ENCODE measurements at regions not wholly inside any gene's neighbourhood (a gene's known extent, or its start where the extent isn't known, plus 50 kb on each side); places are given as distances from the start of the nearest gene placed in this dataset.

DNA sequence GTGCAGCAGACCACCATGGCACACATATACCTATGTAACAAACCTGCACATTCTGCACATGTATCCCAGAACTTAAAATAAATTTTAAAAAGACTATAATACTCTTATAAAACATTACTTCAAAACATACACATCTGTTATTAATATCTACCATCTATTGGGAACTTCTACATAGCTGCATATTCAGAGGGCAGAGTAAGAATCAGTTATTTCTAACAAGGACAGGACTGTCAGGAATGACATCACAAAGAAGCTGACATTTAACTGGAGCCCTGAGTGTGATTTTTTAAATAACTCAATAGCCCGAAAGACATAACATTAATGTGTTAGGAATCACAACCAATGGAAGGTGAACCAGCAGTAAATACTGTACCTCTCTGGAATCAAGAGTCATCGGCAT is 276.7 kb upstream of the ECI2 start:
- TF ChIP-seq, protein P1, sequence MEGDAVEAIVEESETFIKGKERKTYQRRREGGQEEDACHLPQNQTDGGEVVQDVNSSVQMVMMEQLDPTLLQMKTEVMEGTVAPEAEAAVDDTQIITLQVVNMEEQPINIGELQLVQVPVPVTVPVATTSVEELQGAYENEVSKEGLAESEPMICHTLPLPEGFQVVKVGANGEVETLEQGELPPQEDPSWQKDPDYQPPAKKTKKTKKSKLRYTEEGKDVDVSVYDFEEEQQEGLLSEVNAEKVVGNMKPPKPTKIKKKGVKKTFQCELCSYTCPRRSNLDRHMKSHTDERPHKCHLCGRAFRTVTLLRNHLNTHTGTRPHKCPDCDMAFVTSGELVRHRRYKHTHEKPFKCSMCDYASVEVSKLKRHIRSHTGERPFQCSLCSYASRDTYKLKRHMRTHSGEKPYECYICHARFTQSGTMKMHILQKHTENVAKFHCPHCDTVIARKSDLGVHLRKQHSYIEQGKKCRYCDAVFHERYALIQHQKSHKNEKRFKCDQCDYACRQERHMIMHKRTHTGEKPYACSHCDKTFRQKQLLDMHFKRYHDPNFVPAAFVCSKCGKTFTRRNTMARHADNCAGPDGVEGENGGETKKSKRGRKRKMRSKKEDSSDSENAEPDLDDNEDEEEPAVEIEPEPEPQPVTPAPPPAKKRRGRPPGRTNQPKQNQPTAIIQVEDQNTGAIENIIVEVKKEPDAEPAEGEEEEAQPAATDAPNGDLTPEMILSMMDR (conservative IDR thresholded peaks at IDR 0.05; ENCODE audit: low read length), result no peak
- no peak for TF ChIP-seq EZH2phosphoT487 (IDR thresholded peaks at IDR 0.05; ENCODE audit: borderline replicate concordance, low read depth, low read length)
